Fibroblast of lung (primary cell): ENCODE measurements at regions not wholly inside any gene's neighbourhood (a gene's known extent, or its start where the extent isn't known, plus 50 kb on each side); places are given as distances from the start of the nearest gene placed in this dataset.

Experiments used
- EZH2 ChIP-seq: IDR thresholded peaks from 2 replicates; pipeline ENCODE4 v1.5.1; 2012; ENCODE audit warnings: low read length, control low read depth, mild to moderate bottlenecking; ENCODE audit errors: missing control alignments
- TF ChIP-seq, protein P1 (sequence below), 2 donors: IDR thresholded peaks in 1 of 2; conservative IDR thresholded peaks in 1 of 2; 1 replicate in 1 of 2; 2 replicates in 1 of 2; pipeline ENCODE4 v1.5.1; 2011 to 2012; ENCODE audit warnings: low read length in 2 of 2, control low read depth in 1 of 2, inconsistent platforms in 1 of 2, low read depth in 1 of 2, mild to moderate bottlenecking in 1 of 2

DNA sequence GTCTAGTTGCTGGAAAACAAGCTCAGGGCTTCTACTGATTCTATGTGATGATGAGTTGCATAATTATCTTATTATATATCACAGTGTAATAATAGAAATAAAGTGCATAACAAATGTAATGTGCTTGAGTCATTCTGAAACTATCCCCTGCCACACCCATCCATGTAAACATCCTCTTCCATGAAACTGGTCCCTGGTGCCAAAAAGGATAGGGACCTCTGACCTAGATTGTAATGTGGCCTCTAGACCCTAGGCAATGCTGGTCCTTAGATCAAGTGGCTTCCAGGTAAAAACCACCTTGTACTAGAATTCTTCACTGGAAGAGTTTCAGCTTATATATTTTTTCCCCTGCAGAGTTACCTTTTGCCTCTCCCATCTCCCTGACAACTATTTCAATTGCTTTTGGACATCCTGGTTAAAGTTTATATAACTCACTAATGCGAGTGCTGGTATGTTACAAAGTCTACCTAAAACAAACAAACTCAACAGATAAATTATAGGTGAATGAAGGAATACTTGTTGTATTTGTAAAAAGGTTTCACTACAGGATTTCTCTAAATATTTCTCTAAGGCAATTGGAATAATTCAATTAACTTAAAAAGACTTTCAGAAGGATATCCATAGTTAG is 462.5 kb downstream of the NAV3 start:
- TF ChIP-seq, protein P1, sequence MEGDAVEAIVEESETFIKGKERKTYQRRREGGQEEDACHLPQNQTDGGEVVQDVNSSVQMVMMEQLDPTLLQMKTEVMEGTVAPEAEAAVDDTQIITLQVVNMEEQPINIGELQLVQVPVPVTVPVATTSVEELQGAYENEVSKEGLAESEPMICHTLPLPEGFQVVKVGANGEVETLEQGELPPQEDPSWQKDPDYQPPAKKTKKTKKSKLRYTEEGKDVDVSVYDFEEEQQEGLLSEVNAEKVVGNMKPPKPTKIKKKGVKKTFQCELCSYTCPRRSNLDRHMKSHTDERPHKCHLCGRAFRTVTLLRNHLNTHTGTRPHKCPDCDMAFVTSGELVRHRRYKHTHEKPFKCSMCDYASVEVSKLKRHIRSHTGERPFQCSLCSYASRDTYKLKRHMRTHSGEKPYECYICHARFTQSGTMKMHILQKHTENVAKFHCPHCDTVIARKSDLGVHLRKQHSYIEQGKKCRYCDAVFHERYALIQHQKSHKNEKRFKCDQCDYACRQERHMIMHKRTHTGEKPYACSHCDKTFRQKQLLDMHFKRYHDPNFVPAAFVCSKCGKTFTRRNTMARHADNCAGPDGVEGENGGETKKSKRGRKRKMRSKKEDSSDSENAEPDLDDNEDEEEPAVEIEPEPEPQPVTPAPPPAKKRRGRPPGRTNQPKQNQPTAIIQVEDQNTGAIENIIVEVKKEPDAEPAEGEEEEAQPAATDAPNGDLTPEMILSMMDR (conservative IDR thresholded peaks at IDR 0.05 in 1 of 2, IDR thresholded peaks at IDR 0.05 in 1 of 2; ENCODE audit: low read depth in 1 of 2, low read length in 2 of 2): no peak
- TF ChIP-seq EZH2: no peak
